Muscle of back (tissue), 3 donors: ENCODE measurements at regions not wholly inside any gene's neighbourhood (a gene's known extent, or its start where the extent isn't known, plus 50 kb on each side); places are given as distances from the start of the nearest gene placed in this dataset.

ENCODE experiments used
- DNase-seq, 3 donors: peaks; one replicate each; pipeline versions ENCODE4 v3.0.0 to v3.0.0-alpha.2; 2013

DNA sequence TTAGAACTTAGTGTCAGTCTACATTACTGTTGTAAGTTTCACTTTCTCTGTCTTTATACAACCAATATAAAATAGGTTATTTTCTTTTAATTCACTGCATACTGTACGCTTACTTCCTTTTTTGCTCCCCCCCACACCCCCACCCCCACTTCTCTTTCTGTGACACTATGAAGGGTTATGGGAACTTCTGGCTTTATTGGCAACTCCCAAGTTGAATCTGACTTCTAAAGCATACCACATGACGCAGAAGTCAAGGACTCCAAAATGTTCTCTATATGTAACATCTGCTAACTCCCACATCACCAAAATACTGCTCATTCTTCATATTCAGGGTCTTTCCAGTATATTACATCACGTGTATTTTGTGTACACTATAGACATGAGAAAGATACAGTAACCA lies 81.2 kb upstream of the ATXN7L3B start:
- DNase-seq: no peak

DNA sequence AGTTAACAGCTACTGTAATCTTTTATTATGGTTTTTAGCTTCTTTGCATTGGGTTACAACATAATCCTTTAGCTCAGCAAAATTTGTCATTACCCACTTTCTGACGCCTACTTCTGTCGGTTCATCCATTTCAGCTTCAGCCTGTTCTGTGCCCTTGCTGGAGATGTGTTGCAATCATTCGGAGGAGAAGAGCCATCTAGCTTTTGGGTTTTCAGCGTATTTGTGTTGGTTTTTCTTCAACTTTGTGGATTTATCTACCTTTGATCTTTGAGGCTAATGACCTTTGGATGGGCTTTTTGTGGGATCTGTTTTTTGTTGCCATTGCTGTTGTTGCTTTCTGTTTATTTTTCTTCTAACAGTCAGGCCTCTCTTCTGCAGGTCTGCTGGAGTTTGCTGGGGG lies 69.2 kb upstream of the ATXN7L3B start:
- DNase-seq: no peak

DNA sequence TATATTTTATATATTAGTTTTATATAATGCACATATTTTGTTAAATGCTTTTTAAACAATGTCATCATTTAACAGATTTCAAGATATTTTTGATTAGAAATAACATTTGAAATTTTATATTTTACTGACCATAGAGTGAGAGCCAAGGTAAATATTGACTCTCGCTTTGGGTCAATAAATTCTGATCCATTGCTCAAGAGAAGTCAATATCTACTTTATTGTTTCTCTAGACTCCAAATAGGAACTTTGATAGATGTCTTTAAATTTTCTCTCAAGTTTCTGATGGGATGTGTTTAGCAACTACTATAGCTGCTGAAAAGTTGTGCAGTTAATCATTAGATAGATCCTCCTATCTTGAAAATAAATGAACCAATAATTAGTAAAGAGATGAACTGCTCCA lies 61.4 kb upstream of the ATXN7L3B start:
- DNase-seq: no peak

DNA sequence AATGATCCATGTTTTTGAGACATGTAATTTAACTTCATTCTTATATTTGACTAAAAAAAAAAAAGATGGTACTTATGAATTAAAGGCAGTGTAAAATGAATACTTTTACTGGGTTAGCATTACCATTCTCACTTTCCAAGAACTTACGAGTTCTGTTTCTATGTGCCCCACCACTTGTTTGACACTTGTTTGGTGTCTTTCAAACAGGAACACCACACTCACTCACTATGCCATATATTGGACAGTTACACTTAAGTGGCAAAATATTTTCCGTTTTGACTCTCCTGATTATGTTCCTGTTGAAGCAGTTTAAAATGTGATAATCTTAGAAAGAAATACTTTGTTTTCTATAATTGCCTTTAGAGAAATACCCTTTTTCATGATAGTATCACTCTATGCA lies 56.6 kb upstream of the ATXN7L3B start:
- DNase-seq: no peak

DNA sequence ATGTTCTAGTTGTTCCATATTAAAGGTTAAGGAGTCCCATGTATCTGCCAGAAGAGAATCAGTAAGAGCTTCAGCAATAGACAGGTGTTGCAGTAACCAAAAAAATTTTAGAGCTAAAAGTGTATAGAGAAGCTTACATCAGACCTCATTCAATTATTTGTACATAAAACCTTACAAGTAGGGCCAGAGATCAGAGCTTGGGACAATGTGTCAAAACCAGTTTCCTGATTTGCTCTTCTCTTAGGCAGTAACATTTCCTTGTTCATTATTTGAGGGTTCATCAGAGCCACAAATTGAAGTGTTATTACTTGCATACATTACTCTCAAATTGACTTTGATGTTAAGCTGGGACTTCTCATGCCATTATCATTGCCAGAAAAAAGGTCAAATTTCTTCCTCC lies 55.5 kb upstream of the ATXN7L3B start:
- DNase-seq: no peak

DNA sequence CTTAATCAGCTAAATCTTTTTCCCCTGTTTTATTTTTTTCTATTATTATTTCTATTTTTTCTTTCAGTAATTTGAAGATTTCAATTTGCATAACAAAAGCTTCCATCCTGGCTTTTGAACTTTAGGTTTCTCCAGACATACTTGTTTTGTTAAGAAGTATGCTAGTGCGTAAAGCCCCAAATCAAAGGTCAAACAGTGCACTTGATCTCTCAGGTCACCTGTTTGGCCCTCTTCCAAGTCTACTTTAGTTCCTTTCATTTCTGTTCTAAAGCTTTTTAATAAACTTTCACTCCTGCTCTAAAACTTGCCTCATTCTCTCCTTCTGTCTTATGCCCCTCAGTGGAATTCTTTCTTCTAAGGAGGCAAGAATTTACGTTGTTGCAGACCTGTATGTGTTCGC lies 54.6 kb upstream of the ATXN7L3B start:
- no peak for DNase-seq
